Natural killer cell (primary cell): ENCODE measurements at regions not wholly inside any gene's neighbourhood (a gene's known extent, or its start where the extent isn't known, plus 50 kb on each side); places are given as distances from the start of the nearest gene placed in this dataset.
"Not testable (repeated sequence)": the region's sequence is repeated elsewhere in the genome, so short reads cannot be mapped to it uniquely, and the experiment has no call there.

Experiments used
- ATAC-seq, 3 donors: fragments of 150-1000 bp in 2 of 3; fragments of 200-7000 bp in 1 of 3; cut with Tn5 transposase; 1 replicate in 1 of 3; 2 replicates in 2 of 3; pipeline ENCODE4 v1.10.0; 2021; ENCODE audit warnings: mild to moderate bottlenecking in 2 of 3, moderate library complexity in 2 of 3
- DNase-seq, 2 donors: peaks; one replicate each; pipeline versions ENCODE4 v3.0.0 to v3.0.0-alpha.2; 2013 to 2021; ENCODE audit warnings: mixed read lengths in 1 of 2
- H3K27ac ChIP-seq: one replicate; pipeline ENCODE4 v1.5.1; 2013; ENCODE audit warnings: mild to moderate bottlenecking, low read length
- H3K27me3 ChIP-seq: one replicate; pipeline ENCODE4 v1.6.1; 2013; ENCODE audit warnings: low read length; ENCODE audit not compliant: control insufficient read depth, insufficient read depth
- H3K36me3 ChIP-seq: one replicate; pipeline ENCODE4 v1.6.1; 2013; ENCODE audit warnings: low read length; ENCODE audit not compliant: control insufficient read depth, insufficient read depth
- H3K4me1 ChIP-seq: one replicate; pipeline ENCODE4 v1.6.1; 2013; ENCODE audit warnings: low read length; ENCODE audit not compliant: control insufficient read depth, insufficient read depth
- H3K4me3 ChIP-seq: one replicate; pipeline ENCODE4 v1.5.1; 2013; ENCODE audit warnings: low read length
- H3K9me3 ChIP-seq: one replicate; pipeline ENCODE4 v1.6.1; 2013; ENCODE audit warnings: low read length; ENCODE audit not compliant: control insufficient read depth, insufficient read depth
- H3K27ac Mint-ChIP-seq, 2 donors: one replicate each; pipeline ENCODE4 v1.8.0; 2022; ENCODE audit warnings: mild to moderate bottlenecking in 2 of 2, mixed read lengths in 2 of 2, moderate library complexity in 1 of 2
- H3K27me3 Mint-ChIP-seq, 2 donors: one replicate each; pipeline ENCODE4 v1.8.0; 2022; ENCODE audit warnings: low read depth in 2 of 2, mixed read lengths in 2 of 2
- H3K36me3 Mint-ChIP-seq: one replicate; pipeline ENCODE4 v1.8.0; 2022; ENCODE audit warnings: mixed read lengths
- H3K4me1 Mint-ChIP-seq, 2 donors: one replicate each; pipeline ENCODE4 v1.8.0; 2022; ENCODE audit warnings: mixed read lengths in 2 of 2
- H3K4me3 Mint-ChIP-seq: one replicate; pipeline ENCODE4 v1.8.0; 2022; ENCODE audit warnings: mild to moderate bottlenecking, moderate library complexity, mixed read lengths
- H3K9me3 Mint-ChIP-seq, 2 donors: one replicate each; pipeline ENCODE4 v1.8.0; 2022; ENCODE audit warnings: mixed read lengths in 2 of 2
- CTCF ChIP-seq: fragments of 200-600 bp; IDR thresholded peaks from one replicate; pipeline ENCODE4 v1.8.0; 2022; ENCODE audit warnings: antibody characterized with exemption
- WGBS: methylation state at CpG from one replicate; pipeline ENCODE4 v1.1.7; 2013; ENCODE audit warnings: missing lambda C conversion rate; ENCODE audit not compliant: insufficient coverage; 5-methylcytosine and 5-hydroxymethylcytosine counted together
- intact Hi-C: fragments of 100-400 bp; cut with micrococcal nuclease; formaldehyde crosslinking; loops from one replicate; pipeline ENCODE4 v1.14.2; 2022

- H3K27me3 Mint-ChIP-seq, H3K36me3 Mint-ChIP-seq, H3K27me3 ChIP-seq, H3K27ac Mint-ChIP-seq, H3K4me1 ChIP-seq, H3K4me3 ChIP-seq, H3K4me1 Mint-ChIP-seq, ATAC-seq, H3K27ac ChIP-seq, intact Hi-C loops, H3K4me3 Mint-ChIP-seq, DNase-seq, H3K9me3 Mint-ChIP-seq, H3K9me3 ChIP-seq, H3K36me3 ChIP-seq: not testable (repeated sequence)
Measured at GRCh38 chr4:115194612-115195011, 81.2 kb upstream of the NDST4 start.

GRCh38 chr4:115190529-115190928 is 77.1 kb upstream of the NDST4 start:
- DNase-seq (no peak), ATAC-seq (no peak)
- Histone ChIP-seq H3K27me3 (no peaks in the 10 kb centered on the region), H3K36me3 (no peaks in the 10 kb centered on the region), H3K9me3 (no peaks in the 10 kb centered on the region), H3K27ac (no peak overlapping the region), H3K4me1 (no peaks in the 10 kb centered on the region), H3K4me3 (no peak overlapping the region)
- intact Hi-C loops: no loop called here
- no peak for TF ChIP-seq CTCF
- Mint-ChIP-seq H3K4me1 (no peaks in the 10 kb centered on the region), H3K27me3 (no peaks in the 10 kb centered on the region), H3K27ac (no peak overlapping the region), H3K4me3 (no peak overlapping the region), H3K36me3 (no peaks in the 10 kb centered on the region), H3K9me3 (peaks cover 2 to 5% of the 10 kb centered on the region in 2 donors)

GRCh38 chr4:115187136-115187535 is 73.7 kb upstream of the NDST4 start:
- Mint-ChIP-seq H3K4me1 (no peaks in the 10 kb centered on the region), H3K27me3 (no peaks in the 10 kb centered on the region), H3K36me3 (no peaks in the 10 kb centered on the region), H3K9me3 (peaks cover 0 to 2% of the 10 kb centered on the region in 2 donors), H3K27ac (no peak overlapping the region), H3K4me3 (no peak overlapping the region)
- Histone ChIP-seq H3K9me3 (no peaks in the 10 kb centered on the region), H3K36me3 (no peaks in the 10 kb centered on the region), H3K4me1 (no peaks in the 10 kb centered on the region), H3K27me3 (no peaks in the 10 kb centered on the region), H3K4me3 (no peak overlapping the region), H3K27ac (no peak overlapping the region)
- intact Hi-C loops: no loop called here
- DNase-seq (no peak), ATAC-seq (no peak)
- TF ChIP-seq CTCF: no peak
- 67% methylated on average over 1 of the region's 1 CpG for WGBS

GRCh38 chr4:115179438-115180062 is 66.1 kb upstream of the NDST4 start:
- WGBS: 96% methylated on average over 41 of the region's 41 CpGs
- ATAC-seq, H3K4me3 ChIP-seq, H3K9me3 Mint-ChIP-seq, H3K27ac Mint-ChIP-seq, H3K36me3 Mint-ChIP-seq, intact Hi-C loops, H3K27ac ChIP-seq, H3K36me3 ChIP-seq, DNase-seq, H3K4me3 Mint-ChIP-seq, H3K27me3 Mint-ChIP-seq, H3K9me3 ChIP-seq, H3K4me1 Mint-ChIP-seq, H3K27me3 ChIP-seq, H3K4me1 ChIP-seq: not testable (repeated sequence)

- H3K36me3 Mint-ChIP-seq, H3K4me3 Mint-ChIP-seq, H3K27ac Mint-ChIP-seq, DNase-seq, H3K27me3 ChIP-seq, H3K9me3 ChIP-seq, ATAC-seq, H3K27me3 Mint-ChIP-seq, H3K4me1 Mint-ChIP-seq, H3K4me3 ChIP-seq, H3K36me3 ChIP-seq, H3K27ac ChIP-seq, intact Hi-C loops, H3K4me1 ChIP-seq, H3K9me3 Mint-ChIP-seq: not testable (repeated sequence)
- 92% methylated on average over 15 of the region's 15 CpGs for WGBS
Measured at GRCh38 chr4:115178687-115179086, 65.3 kb upstream of the NDST4 start.
